ENCODE measurements at regions not wholly inside any gene's neighbourhood (a gene's known extent, or its start where the extent isn't known, plus 50 kb on each side); places are given as distances from the start of the nearest gene placed in this dataset.

DNA sequence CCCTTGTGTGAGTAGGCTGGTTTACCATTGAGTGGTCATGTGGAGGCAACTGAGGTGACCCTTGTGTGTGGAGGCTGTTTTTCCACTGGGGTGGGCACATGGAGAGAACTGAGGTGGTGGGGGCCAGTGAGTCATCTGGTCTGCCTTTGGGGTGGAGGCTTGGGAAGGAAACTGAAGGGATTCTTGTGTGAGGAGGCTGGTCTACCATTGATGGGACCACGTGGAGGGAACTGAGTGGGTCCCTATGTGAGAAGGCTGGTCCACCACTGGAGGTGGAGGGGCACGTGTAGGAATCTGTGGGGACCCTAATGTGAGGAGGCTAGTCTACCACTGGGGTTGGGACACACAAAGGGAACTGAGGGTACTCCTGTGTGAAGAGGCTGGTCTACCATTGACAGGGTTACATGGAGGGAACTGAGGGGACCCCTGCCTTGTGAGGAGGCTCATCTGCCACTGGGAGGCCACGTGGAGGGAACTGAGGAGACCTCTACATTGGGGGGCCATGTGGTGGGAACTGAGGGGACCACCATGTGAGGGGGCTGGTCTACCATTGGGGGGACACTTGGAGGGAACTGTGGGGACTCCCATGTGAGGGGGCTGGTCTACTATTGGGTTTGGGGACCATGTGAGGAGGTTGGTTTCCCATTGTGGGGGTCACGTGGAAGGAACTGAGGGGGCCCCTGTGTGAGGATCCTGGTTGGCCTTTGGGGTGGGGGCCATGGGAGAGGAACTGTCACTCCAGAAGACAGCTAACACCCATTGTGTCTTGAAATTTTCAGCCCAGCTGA, 164.5 kb downstream of the WNT7A start:
- H3K9me3 Mint-ChIP-seq (ENCODE audit: low read depth), result peaks cover 28% of the 10 kb centered on the region
- TF ChIP-seq, protein P1, sequence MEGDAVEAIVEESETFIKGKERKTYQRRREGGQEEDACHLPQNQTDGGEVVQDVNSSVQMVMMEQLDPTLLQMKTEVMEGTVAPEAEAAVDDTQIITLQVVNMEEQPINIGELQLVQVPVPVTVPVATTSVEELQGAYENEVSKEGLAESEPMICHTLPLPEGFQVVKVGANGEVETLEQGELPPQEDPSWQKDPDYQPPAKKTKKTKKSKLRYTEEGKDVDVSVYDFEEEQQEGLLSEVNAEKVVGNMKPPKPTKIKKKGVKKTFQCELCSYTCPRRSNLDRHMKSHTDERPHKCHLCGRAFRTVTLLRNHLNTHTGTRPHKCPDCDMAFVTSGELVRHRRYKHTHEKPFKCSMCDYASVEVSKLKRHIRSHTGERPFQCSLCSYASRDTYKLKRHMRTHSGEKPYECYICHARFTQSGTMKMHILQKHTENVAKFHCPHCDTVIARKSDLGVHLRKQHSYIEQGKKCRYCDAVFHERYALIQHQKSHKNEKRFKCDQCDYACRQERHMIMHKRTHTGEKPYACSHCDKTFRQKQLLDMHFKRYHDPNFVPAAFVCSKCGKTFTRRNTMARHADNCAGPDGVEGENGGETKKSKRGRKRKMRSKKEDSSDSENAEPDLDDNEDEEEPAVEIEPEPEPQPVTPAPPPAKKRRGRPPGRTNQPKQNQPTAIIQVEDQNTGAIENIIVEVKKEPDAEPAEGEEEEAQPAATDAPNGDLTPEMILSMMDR (IDR thresholded peaks at IDR 0.05; ENCODE audit: unreplicated experiment), result no peak
- no peaks in the 10 kb centered on the region for H3K36me3 Mint-ChIP-seq (ENCODE audit: insufficient read depth)
- H3K4me3 Mint-ChIP-seq (ENCODE audit: low read depth), result no peak overlapping the region
- H3K27me3 Mint-ChIP-seq, result peaks cover 17% of the 10 kb centered on the region
- no peaks in the 10 kb centered on the region for H3K4me1 Mint-ChIP-seq (ENCODE audit: low read depth)
- no peak overlapping the region for H3K27ac Mint-ChIP-seq
- DNase-seq (ENCODE audit: low spot score, unreplicated experiment), result no peak

- H3K27me3 Mint-ChIP-seq, result peaks cover 25% of the 10 kb centered on the region
- TF ChIP-seq, protein P1 (IDR thresholded peaks at IDR 0.05; ENCODE audit: unreplicated experiment), result no peak
- peak; percentile 6 for DNase-seq (ENCODE audit: low spot score, unreplicated experiment)
- no peak overlapping the region for H3K27ac Mint-ChIP-seq
- no peak overlapping the region for H3K4me3 Mint-ChIP-seq (ENCODE audit: low read depth)
- no peaks in the 10 kb centered on the region for H3K4me1 Mint-ChIP-seq (ENCODE audit: low read depth)
- no peaks in the 10 kb centered on the region for H3K36me3 Mint-ChIP-seq (ENCODE audit: insufficient read depth)
- H3K9me3 Mint-ChIP-seq (ENCODE audit: low read depth), result peaks cover 35% of the 10 kb centered on the region
These were observed 165.5 kb downstream of the FBLN2 start for GRCh38 chr3:13714251-13714916.

- H3K27me3 Mint-ChIP-seq, result peaks cover 35% of the 10 kb centered on the region
- DNase-seq (ENCODE audit: low spot score, unreplicated experiment), result peak; percentile 4
These were observed 164.5 kb downstream of the FBLN2 start for GRCh38 chr3:13713396-13713795.

DNA sequence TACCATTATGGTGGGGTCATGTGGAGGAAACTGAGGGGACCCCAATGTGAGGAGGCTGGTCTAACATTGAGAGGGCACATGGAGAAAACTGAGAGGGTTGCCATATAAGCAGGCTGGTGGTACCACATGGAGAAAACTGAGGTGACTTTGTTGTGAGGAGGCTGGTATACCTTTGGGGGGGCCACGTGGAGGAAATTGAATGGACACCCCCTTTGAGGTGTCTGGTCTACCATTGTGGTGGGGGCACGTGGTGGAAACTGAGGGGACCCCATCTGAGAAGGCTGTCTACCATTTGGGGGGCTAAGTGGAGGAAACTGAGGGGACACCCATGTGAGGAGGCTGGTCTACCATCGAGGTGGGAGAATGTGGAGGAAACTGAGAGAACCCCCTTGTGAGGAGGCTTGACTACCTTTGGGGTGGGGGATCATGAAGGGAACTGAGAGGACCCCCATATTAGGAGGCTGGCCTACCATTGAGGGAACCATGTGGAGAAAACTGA, 163.8 kb downstream of the FBLN2 start:
- TF ChIP-seq, protein P1 (IDR thresholded peaks at IDR 0.05; ENCODE audit: unreplicated experiment), result no peak
- peak; percentile 3 for DNase-seq (ENCODE audit: low spot score, unreplicated experiment)
- H3K27ac Mint-ChIP-seq, result no peak overlapping the region
- no peaks in the 10 kb centered on the region for H3K36me3 Mint-ChIP-seq (ENCODE audit: insufficient read depth)
- no peaks in the 10 kb centered on the region for H3K4me1 Mint-ChIP-seq (ENCODE audit: low read depth)
- peaks cover 41% of the 10 kb centered on the region for H3K27me3 Mint-ChIP-seq
- H3K9me3 Mint-ChIP-seq (ENCODE audit: low read depth), result peaks cover 45% of the 10 kb centered on the region
- H3K4me3 Mint-ChIP-seq (ENCODE audit: low read depth), result no peak overlapping the region

More at GRCh38 chr3:13713396-13713795, 164.5 kb downstream of the FBLN2 start:
- no peaks in the 10 kb centered on the region for H3K36me3 Mint-ChIP-seq (ENCODE audit: insufficient read depth)
- H3K9me3 Mint-ChIP-seq (ENCODE audit: low read depth), result peaks cover 43% of the 10 kb centered on the region
- no peak overlapping the region for H3K27ac Mint-ChIP-seq
- no peak overlapping the region for H3K4me3 Mint-ChIP-seq (ENCODE audit: low read depth)
- H3K4me1 Mint-ChIP-seq (ENCODE audit: low read depth), result no peaks in the 10 kb centered on the region
- TF ChIP-seq, protein P1 (IDR thresholded peaks at IDR 0.05; ENCODE audit: unreplicated experiment), result no peak

DNA sequence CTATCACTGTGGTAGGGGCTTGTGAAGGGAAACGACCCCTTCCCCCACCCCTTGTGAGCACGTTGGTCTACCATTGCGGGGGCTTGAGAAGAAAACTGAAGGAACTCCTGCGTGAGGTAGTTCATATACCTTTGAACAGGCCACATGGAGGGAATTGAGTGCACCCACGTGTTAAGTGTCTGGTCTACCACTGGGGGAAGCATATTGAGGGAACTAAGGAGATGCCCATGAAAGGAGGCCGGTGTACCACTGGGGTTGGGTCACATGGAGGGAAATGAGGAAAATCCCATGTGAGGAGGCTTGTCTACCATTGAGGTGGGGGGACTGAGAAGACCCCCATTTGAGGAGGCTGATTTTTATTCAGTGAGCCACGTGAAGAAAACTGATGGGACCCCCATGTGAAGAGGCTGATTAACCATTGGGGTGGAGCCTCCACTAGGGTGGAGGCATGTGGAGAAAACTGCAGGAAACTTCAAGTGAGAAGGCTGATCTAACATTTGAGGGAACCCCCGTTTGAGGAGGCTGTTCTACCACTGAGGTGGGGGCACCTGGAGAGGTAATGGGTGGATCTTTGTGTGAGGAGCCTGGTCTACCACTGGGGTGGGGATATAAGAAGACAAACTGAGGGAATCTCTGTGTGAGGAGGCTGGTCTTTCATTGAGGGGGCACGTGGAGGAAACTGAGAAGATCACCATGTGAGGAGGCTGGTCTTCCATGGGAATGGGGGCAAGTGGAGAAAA, 163.2 kb downstream of the FBLN2 start:
- peaks cover 47% of the 10 kb centered on the region for H3K27me3 Mint-ChIP-seq
- H3K4me1 Mint-ChIP-seq (ENCODE audit: low read depth), result no peaks in the 10 kb centered on the region
- DNase-seq (ENCODE audit: low spot score, unreplicated experiment), result peak; percentile 2
- TF ChIP-seq, protein P1 (IDR thresholded peaks at IDR 0.05; ENCODE audit: unreplicated experiment), result no peak
- no peak overlapping the region for H3K27ac Mint-ChIP-seq
- H3K36me3 Mint-ChIP-seq (ENCODE audit: insufficient read depth), result no peaks in the 10 kb centered on the region
- no peak overlapping the region for H3K4me3 Mint-ChIP-seq (ENCODE audit: low read depth)
- H3K9me3 Mint-ChIP-seq (ENCODE audit: low read depth), result peaks cover 52% of the 10 kb centered on the region

Measured in progenitor cell of endocrine pancreas (in vitro differentiated cells).